ENCODE measurements at regions not wholly inside any gene's neighbourhood (a gene's known extent, or its start where the extent isn't known, plus 50 kb on each side); places are given as distances from the start of the nearest gene placed in this dataset.

GRCh38 chr13:55341891-55342290 is 1798.8 kb upstream of the PRR20A start:
- POLR2A ChIA-PET = no interaction called here
- intact Hi-C loops (cut with micrococcal nuclease) (no loop called here), dilution Hi-C loops (cut with MboI; ENCODE audit: extremely low pct_ligation_motif_present, low sequenced_read_pairs) (no loop called here)
- Histone ChIP-seq H3K27me3 (ENCODE audit: control insufficient read depth in 2 of 2, insufficient read depth in 2 of 2, low read length in 2 of 2) (no peaks in the 10 kb centered on the region), H3K9me1 (replicated peaks; ENCODE audit: control insufficient read depth, extremely low read depth, insufficient read depth, low read length) (no peaks in the 10 kb centered on the region), H3K9me3 (replicated peaks; ENCODE audit: control insufficient read depth, insufficient read depth, low read length) (peaks cover 4% of the 10 kb centered on the region), H3K4me1 (ENCODE audit: control insufficient read depth, extremely low read depth, insufficient read depth, low read length) (no peaks in the 10 kb centered on the region), H3K4me2 (ENCODE audit: insufficient read depth, low read length) (no peak overlapping the region), H2AFZ (ENCODE audit: low read depth, low read length) (no peak overlapping the region), H3K4me3 (replicated peaks in 1 of 3; ENCODE audit: insufficient read depth in 1 of 3, low read depth in 1 of 3, low read length in 3 of 3) (no peak overlapping the region), H3K79me2 (ENCODE audit: control insufficient read depth, insufficient read depth, low read length) (no peaks in the 10 kb centered on the region), H3K36me3 (ENCODE audit: control insufficient read depth in 2 of 2, extremely low read depth in 1 of 2, insufficient read depth in 2 of 2, low read length in 2 of 2) (no peaks in the 10 kb centered on the region), H3K27ac (ENCODE audit: insufficient read depth, low read depth, low read length) (no peak overlapping the region), H4K20me1 (replicated peaks; ENCODE audit: control insufficient read depth, extremely low read depth, insufficient read depth, low read length) (no peaks in the 10 kb centered on the region), H3K9ac (replicated peaks; ENCODE audit: extremely low read depth, insufficient read depth, low read length) (no peak overlapping the region)
- no peak for TF ChIP-seq JUN (IDR thresholded peaks at IDR 0.05; ENCODE audit: borderline replicate concordance, insufficient read depth, insufficient read length, low read depth)
- TF ChIP-seq FOS (IDR thresholded peaks at IDR 0.05; ENCODE audit: borderline replicate concordance, insufficient read depth, low read length) = no peak
- TF ChIP-seq GATA2 (IDR thresholded peaks at IDR 0.05; ENCODE audit: insufficient read depth, insufficient read length, low read depth, low read length) = no peak
- FAIRE-seq (no peak), DNase-seq (ENCODE audit: low read depth, low spot score) (no peak)
- CTCF ChIA-PET = no interaction called here
- BruUV-seq (replicated peaks) = no TSS peak

GRCh38 chr13:55345224-55345623 is 1795.5 kb upstream of the PRR20A start:
- no peak for TF ChIP-seq EZH2 (IDR thresholded peaks at IDR 0.05; ENCODE audit: borderline replicate concordance, low read depth, low read length, severe bottlenecking)
- TF ChIP-seq POLR2A (IDR thresholded peaks at IDR 0.05; ENCODE audit: low read depth, low read length) = no peak
- no peak for TF ChIP-seq MYC (IDR thresholded peaks at IDR 0.05; ENCODE audit: low read depth, low read length)
- TF ChIP-seq FOS (IDR thresholded peaks at IDR 0.05; ENCODE audit: borderline replicate concordance, insufficient read depth, low read length) = no peak
- no peak for TF ChIP-seq GATA2 (IDR thresholded peaks at IDR 0.05; ENCODE audit: insufficient read depth, insufficient read length, low read depth, low read length)
- no peak for TF ChIP-seq CTCF (IDR thresholded peaks at IDR 0.05; ENCODE audit: extremely low read depth in 1 of 2, insufficient read depth in 1 of 2, low read depth in 1 of 2, low read length in 2 of 2)
- no peak for TF ChIP-seq POLR2AphosphoS5 (IDR thresholded peaks at IDR 0.05; ENCODE audit: insufficient read depth, low read depth, low read length)
- no peak for TF ChIP-seq JUN (IDR thresholded peaks at IDR 0.05; ENCODE audit: borderline replicate concordance, insufficient read depth, insufficient read length, low read depth)
- TF ChIP-seq MAX (IDR thresholded peaks at IDR 0.05; ENCODE audit: insufficient read depth, insufficient read length) = no peak

More at GRCh38 chr13:55345224-55345623, 1795.5 kb upstream of the PRR20A start:
- no TSS peak for BruUV-seq (replicated peaks)
- POLR2A ChIA-PET = no interaction called here
- no peak overlapping the region for H3K4me2 ChIP-seq (ENCODE audit: insufficient read depth, low read length)
- no peaks in the 10 kb centered on the region for H3K4me1 ChIP-seq (ENCODE audit: control insufficient read depth, extremely low read depth, insufficient read depth, low read length)
- no peaks in the 10 kb centered on the region for H3K27me3 ChIP-seq (ENCODE audit: control insufficient read depth in 2 of 2, insufficient read depth in 2 of 2, low read length in 2 of 2)
- dilution Hi-C loops (cut with MboI; ENCODE audit: extremely low pct_ligation_motif_present, low sequenced_read_pairs) = no loop called here
- no peak overlapping the region for H3K4me3 ChIP-seq (replicated peaks in 1 of 3; ENCODE audit: insufficient read depth in 1 of 3, low read depth in 1 of 3, low read length in 3 of 3)
- no peak overlapping the region for H3K27ac ChIP-seq (ENCODE audit: insufficient read depth, low read depth, low read length)
- H3K36me3 ChIP-seq (ENCODE audit: control insufficient read depth in 2 of 2, extremely low read depth in 1 of 2, insufficient read depth in 2 of 2, low read length in 2 of 2) = no peaks in the 10 kb centered on the region
- H2AFZ ChIP-seq (ENCODE audit: low read depth, low read length) = no peak overlapping the region
- DNase-seq (ENCODE audit: low read depth, low spot score) = no peak
- no peaks in the 10 kb centered on the region for H3K9me1 ChIP-seq (replicated peaks; ENCODE audit: control insufficient read depth, extremely low read depth, insufficient read depth, low read length)
- H3K79me2 ChIP-seq (ENCODE audit: control insufficient read depth, insufficient read depth, low read length) = no peaks in the 10 kb centered on the region
- H4K20me1 ChIP-seq (replicated peaks; ENCODE audit: control insufficient read depth, extremely low read depth, insufficient read depth, low read length) = no peaks in the 10 kb centered on the region
- no peak overlapping the region for H3K9ac ChIP-seq (replicated peaks; ENCODE audit: extremely low read depth, insufficient read depth, low read length)
- FAIRE-seq = no peak
- peaks cover 4% of the 10 kb centered on the region for H3K9me3 ChIP-seq (replicated peaks; ENCODE audit: control insufficient read depth, insufficient read depth, low read length)
- CTCF ChIA-PET = no interaction called here
- intact Hi-C loops (cut with micrococcal nuclease) = no loop called here
